ENCODE measurements at regions not wholly inside any gene's neighbourhood (a gene's known extent, or its start where the extent isn't known, plus 50 kb on each side); places are given as distances from the start of the nearest gene placed in this dataset.

DNA sequence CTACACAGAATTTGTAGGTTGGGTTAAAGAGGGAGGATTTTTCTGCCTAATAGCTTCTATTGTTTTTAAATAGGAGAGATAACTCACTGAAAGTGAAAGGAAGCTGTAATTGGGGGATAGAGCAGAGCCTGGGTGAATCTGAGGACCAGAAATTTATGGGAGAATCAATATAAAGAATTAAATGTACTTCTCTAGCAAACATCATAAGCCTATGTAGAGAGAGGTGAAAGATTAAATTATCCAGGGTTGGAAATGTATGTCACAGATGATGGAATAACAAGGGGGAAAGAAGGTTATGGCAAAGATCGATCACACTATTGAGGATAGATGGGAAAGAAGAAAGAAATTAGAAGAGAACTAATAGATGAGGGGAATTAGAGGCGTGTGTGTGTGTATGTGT is 104.4 kb upstream of the DCAF8L1 start:
- TF ChIP-seq CTCF (optimal IDR thresholded peaks at IDR 0.05 in 1 of 3, IDR thresholded peaks at IDR 0.05 in 1 of 3, conservative IDR thresholded peaks at IDR 0.05 in 1 of 3; ENCODE audit: extremely low read depth in 1 of 3, insufficient read depth in 2 of 3, low read length in 3 of 3) (no peak), EZH2 (IDR thresholded peaks at IDR 0.05; ENCODE audit: low read length) (no peak)

All from keratinocyte (primary cell).